ENCODE measurements at regions not wholly inside any gene's neighbourhood (a gene's known extent, or its start where the extent isn't known, plus 50 kb on each side); places are given as distances from the start of the nearest gene placed in this dataset.

GRCh38 chr5:141771031-141771430, 89.0 kb upstream of the ARAP3 start:
- Histone ChIP-seq H3K36me3 (replicated peaks) (no peaks in the 10 kb centered on the region), H3K4me1 (no peaks in the 10 kb centered on the region), H3K9me3 (no peaks in the 10 kb centered on the region), H3K4me3 (no peak overlapping the region), H3K27me3 (ENCODE audit: low read depth) (no peaks in the 10 kb centered on the region)
- no peak for DNase-seq (ENCODE audit: low spot score in 2 of 2)
- in situ Hi-C loops (cut with MboI; ENCODE audit: low sequenced_read_pairs): no loop called here

DNA sequence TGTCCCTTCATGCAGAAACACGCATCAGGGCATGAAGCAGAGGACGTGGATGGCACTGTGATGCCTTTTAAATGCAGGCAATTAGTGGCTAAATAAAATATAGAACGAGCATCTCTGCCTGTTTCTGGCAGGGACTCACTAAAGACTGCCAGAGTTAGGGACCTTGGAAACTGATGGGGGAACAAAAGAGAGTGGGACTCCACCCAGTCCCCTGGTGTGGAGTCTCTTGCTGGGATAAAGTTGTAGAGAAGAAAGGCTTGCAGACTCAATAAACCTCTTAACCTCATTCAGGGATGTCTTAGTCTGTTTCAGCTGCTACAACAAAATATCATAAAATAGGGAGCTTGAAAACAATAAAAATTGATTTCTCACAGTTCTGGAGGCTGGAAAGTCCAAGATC, 87.6 kb upstream of the ARAP3 start:
- no peaks in the 10 kb centered on the region; the same call in 1 of the 2 replicates for H3K27me3 ChIP-seq (ENCODE audit: low read depth)
- no peak overlapping the region for H3K4me3 ChIP-seq
- in situ Hi-C loops (cut with MboI; ENCODE audit: low sequenced_read_pairs): no loop called here
- no peaks in the 10 kb centered on the region for H3K9me3 ChIP-seq
- H3K36me3 ChIP-seq (replicated peaks): no peaks in the 10 kb centered on the region
- DNase-seq (ENCODE audit: low spot score in 2 of 2): no peak
- H3K4me1 ChIP-seq: no peaks in the 10 kb centered on the region

- H3K27me3 ChIP-seq (ENCODE audit: low read depth): peaks cover 10% of the 10 kb centered on the region
- H3K4me1 ChIP-seq: no peaks in the 10 kb centered on the region
- in situ Hi-C loops (cut with MboI; ENCODE audit: low sequenced_read_pairs): no loop called here
These were observed 85.6 kb upstream of the ARAP3 start for GRCh38 chr5:141767671-141768070.

DNA sequence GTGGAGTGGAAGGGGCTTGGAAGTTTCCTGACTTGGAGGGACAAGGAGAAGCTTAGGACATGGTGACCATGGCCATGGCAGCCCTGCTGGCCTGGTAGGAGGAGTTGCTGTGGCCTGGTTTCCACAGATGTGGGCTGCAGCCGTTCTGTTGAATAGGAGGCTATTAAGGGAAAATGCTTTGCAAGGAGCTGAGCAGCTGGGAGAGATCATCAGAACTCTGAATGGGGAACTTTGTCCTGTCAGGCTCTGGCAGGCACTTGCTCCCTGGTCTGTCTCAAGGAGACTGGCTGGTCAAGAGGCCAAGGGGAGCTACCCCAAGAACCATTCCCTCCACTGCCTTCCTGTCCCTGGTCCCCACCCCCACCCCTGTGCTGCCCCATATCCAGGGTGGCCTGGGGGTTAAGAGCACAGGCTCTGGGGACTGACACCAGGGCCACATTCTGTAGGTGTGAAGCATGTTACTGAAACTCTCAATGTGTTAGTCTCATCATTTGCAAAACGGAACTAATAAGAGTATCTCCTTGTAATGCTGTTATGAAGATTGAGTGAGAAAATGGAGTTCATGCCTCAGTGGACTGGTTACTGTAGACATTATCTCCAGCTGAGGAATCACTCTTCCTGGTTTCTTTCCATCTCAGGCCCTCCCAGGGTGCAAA, 84.0 kb upstream of the ARAP3 start:
- H3K36me3 ChIP-seq (replicated peaks): no peaks in the 10 kb centered on the region
- DNase-seq (ENCODE audit: low spot score in 2 of 2): no peak
- no peaks in the 10 kb centered on the region for H3K9me3 ChIP-seq
- H3K4me1 ChIP-seq: no peaks in the 10 kb centered on the region
- in situ Hi-C loops (cut with MboI; ENCODE audit: low sequenced_read_pairs): no loop called here
- H3K27me3 ChIP-seq (ENCODE audit: low read depth): peaks cover 27% of the 10 kb centered on the region
- H3K4me3 ChIP-seq: no peak overlapping the region

More at GRCh38 chr5:141767671-141768070, 85.6 kb upstream of the ARAP3 start:
- Histone ChIP-seq H3K36me3 (replicated peaks) (no peaks in the 10 kb centered on the region), H3K4me3 (no peak overlapping the region), H3K9me3 (no peaks in the 10 kb centered on the region)
- no peak for DNase-seq (ENCODE audit: low spot score in 2 of 2)

DNA sequence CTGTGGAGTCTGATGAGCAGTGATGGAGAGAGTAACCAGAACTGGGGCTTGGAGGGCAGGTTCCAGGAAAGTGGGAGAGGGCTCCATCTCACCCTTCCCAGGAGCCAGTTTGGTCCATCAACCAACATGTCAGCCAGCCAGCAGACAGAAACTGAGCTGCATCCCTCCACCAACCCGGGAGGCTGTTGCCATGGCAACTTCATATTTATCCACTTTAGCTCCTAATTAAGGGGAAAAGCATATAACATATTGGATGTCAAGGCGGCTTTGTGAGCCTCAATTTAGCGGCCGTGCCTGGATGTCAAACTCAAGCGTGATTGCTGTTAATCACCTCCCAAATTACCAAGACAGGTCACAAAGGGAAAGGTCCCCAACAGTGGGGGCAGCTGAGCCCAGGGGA, 81.5 kb upstream of the ARAP3 start:
- in situ Hi-C loops (cut with MboI; ENCODE audit: low sequenced_read_pairs): no loop called here
- Histone ChIP-seq H3K4me1 (peaks cover 4% of the 10 kb centered on the region), H3K27me3 (ENCODE audit: low read depth) (peaks cover 31% of the 10 kb centered on the region), H3K9me3 (no peaks in the 10 kb centered on the region), H3K4me3 (no peak overlapping the region), H3K36me3 (replicated peaks) (no peaks in the 10 kb centered on the region)
- no peak for DNase-seq (ENCODE audit: low spot score in 2 of 2)

DNA sequence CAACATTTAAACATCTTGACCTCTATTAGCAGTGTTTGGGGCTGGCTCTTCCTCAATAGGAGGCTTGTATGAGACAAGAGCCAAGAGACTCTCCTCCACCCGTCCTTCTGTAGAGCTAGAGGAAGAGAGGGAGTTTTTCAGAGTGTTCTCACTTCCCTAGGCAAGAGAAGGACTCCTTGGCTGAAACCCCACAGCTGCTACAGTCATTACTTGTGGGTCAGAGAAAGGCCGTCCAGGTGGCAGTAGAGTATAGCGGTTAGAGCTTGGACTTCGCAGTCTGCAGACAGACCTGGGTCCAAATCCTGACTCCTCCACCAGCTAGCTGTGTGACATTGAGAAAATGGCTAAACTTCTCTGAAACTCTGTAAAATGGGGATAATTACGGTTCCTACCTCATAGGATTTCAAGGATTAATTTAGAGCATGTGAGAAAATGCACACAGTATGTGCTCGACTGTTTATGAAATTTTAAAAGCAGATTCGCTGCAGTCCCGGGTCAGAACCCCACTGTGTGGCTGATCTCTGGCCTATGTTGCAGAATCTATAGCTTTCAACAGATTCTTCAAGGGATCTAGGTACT, 80.8 kb upstream of the ARAP3 start:
- Histone ChIP-seq H3K36me3 (replicated peaks) (no peaks in the 10 kb centered on the region), H3K4me3 (no peak overlapping the region), H3K27me3 (ENCODE audit: low read depth) (peaks cover 31% of the 10 kb centered on the region), H3K9me3 (no peaks in the 10 kb centered on the region), H3K4me1 (peaks cover 6% of the 10 kb centered on the region)
- in situ Hi-C loops (cut with MboI; ENCODE audit: low sequenced_read_pairs): no loop called here
- no peak for DNase-seq (ENCODE audit: low spot score in 2 of 2)

DNA sequence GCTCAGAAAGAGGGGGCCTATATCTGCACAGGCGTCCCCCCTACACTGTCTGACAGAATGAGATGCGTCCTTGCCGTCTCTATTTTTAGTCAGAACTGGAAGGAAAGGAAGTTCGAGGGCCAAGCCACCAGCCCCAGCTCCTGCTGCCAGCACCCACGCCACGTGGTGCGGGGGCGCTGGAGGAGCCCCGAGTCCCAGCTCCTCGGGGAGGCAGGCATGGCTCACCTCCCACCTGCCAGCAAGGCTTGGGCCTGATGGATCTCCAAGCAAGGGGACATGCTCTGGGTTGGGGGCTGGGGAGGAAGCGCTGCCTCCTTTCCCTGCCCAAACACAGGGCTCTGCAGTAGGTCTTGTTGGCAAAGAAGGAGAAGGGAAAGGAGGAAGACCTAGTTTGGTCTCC, 80.3 kb upstream of the ARAP3 start:
- Histone ChIP-seq H3K9me3 (no peaks in the 10 kb centered on the region), H3K4me1 (peaks cover 6% of the 10 kb centered on the region), H3K36me3 (replicated peaks) (no peaks in the 10 kb centered on the region), H3K27me3 (ENCODE audit: low read depth) (peaks cover 31% of the 10 kb centered on the region), H3K4me3 (no peak overlapping the region)
- no peak for DNase-seq (ENCODE audit: low spot score in 2 of 2)
- in situ Hi-C loops (cut with MboI; ENCODE audit: low sequenced_read_pairs): no loop called here

- H3K27me3 ChIP-seq (ENCODE audit: low read depth): peaks cover 31% of the 10 kb centered on the region
- H3K36me3 ChIP-seq (replicated peaks): no peaks in the 10 kb centered on the region
- H3K9me3 ChIP-seq: no peaks in the 10 kb centered on the region
- in situ Hi-C loops (cut with MboI; ENCODE audit: low sequenced_read_pairs): no loop called here
- H3K4me1 ChIP-seq: peaks cover 6% of the 10 kb centered on the region
- no peak for DNase-seq (ENCODE audit: low spot score in 2 of 2)
- H3K4me3 ChIP-seq: no peak overlapping the region
These were observed 78.7 kb upstream of the ARAP3 start for GRCh38 chr5:141760753-141761152.

- H3K4me3 ChIP-seq: no peak overlapping the region
- H3K9me3 ChIP-seq: no peaks in the 10 kb centered on the region
- no peak for DNase-seq (ENCODE audit: low spot score in 2 of 2)
- in situ Hi-C loops (cut with MboI; ENCODE audit: low sequenced_read_pairs): no loop called here
- no peaks in the 10 kb centered on the region for H3K36me3 ChIP-seq (replicated peaks)
- peaks cover 6% of the 10 kb centered on the region for H3K4me1 ChIP-seq
- peaks cover 31% of the 10 kb centered on the region for H3K27me3 ChIP-seq (ENCODE audit: low read depth)
These were observed 78.2 kb upstream of the ARAP3 start for GRCh38 chr5:141760193-141760592.

- Histone ChIP-seq H3K4me1 (peaks cover 6% of the 10 kb centered on the region), H3K27me3 (ENCODE audit: low read depth) (peaks cover 32% of the 10 kb centered on the region), H3K9me3 (no peaks in the 10 kb centered on the region), H3K36me3 (replicated peaks) (no peaks in the 10 kb centered on the region), H3K4me3 (no peak overlapping the region)
- peak; percentile 12 to 76 for DNase-seq (ENCODE audit: low spot score in 2 of 2)
- in situ Hi-C loops (cut with MboI; ENCODE audit: low sequenced_read_pairs): no loop called here
These were observed 76.4 kb upstream of the ARAP3 start for GRCh38 chr5:141758310-141758998.

DNA sequence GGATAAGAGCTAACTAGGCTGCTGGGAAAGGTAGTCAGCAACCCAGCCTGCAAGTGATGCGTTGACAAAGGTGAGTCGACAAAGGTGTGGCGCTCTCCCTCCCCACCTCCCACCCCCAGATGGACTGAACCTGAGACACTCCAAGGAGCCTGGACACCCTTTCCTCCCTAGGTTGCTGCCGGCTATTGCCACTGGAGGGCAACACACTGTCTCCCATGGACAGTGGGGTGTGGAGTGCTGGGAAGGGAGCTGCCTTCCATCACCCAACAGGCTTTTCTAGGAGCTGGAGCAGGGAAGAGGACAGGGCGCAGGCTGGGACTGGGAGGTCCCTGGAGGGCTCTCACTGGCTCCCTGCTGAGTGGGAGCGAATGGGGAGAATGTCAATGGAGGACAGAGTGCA, 75.4 kb upstream of the ARAP3 start:
- peak in 1 of 2 experiments; percentile 53 for DNase-seq (ENCODE audit: low spot score in 2 of 2)
- in situ Hi-C loops (cut with MboI; ENCODE audit: low sequenced_read_pairs): no loop called here

DNA sequence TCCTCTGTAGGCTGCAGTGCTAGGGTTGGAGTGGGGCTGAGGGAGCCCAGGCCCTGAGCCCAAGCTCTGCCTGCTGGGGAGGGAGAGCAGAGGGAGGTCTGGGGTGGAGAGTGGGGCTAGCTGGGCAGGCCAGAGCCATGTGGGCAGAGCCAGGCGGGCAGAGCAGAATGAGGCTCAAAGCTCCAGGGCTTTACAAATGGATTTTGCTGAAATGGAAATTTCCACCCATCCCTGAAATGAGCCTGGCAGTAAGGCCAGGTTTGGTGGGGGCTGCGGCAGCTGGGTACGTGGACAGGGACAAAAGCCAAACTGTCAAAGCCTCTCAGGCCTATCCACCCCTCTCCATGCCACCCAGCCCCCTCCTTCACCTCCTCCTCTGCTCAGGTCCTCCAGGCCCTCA, 74.2 kb upstream of the ARAP3 start:
- Histone ChIP-seq H3K4me1 (peaks cover 6% of the 10 kb centered on the region), H3K4me3 (no peak overlapping the region), H3K36me3 (replicated peaks) (no peaks in the 10 kb centered on the region), H3K9me3 (no peaks in the 10 kb centered on the region), H3K27me3 (ENCODE audit: low read depth) (peaks cover 15% of the 10 kb centered on the region)
- in situ Hi-C loops (cut with MboI; ENCODE audit: low sequenced_read_pairs): no loop called here
- no peak for DNase-seq (ENCODE audit: low spot score in 2 of 2)

More for the DNA sequence above, 75.4 kb upstream of the ARAP3 start:
- H3K36me3 ChIP-seq (replicated peaks): no peaks in the 10 kb centered on the region
- H3K4me1 ChIP-seq: peaks cover 6% of the 10 kb centered on the region
- peaks cover 22% of the 10 kb centered on the region for H3K27me3 ChIP-seq (ENCODE audit: low read depth)
- no peak overlapping the region for H3K4me3 ChIP-seq
- no peaks in the 10 kb centered on the region for H3K9me3 ChIP-seq

GRCh38 chr5:141753971-141754713, 72.1 kb upstream of the ARAP3 start:
- in situ Hi-C loops (cut with MboI; ENCODE audit: low sequenced_read_pairs): no loop called here
- no peaks in the 10 kb centered on the region for H3K36me3 ChIP-seq (replicated peaks)
- peaks cover 9% of the 10 kb centered on the region; the same call in 1 of the 2 replicates for H3K27me3 ChIP-seq (ENCODE audit: low read depth)
- H3K4me1 ChIP-seq: peaks cover 6% of the 10 kb centered on the region
- no peak overlapping the region for H3K4me3 ChIP-seq
- no peaks in the 10 kb centered on the region for H3K9me3 ChIP-seq
- peak; percentile 26 to 70 for DNase-seq (ENCODE audit: low spot score in 2 of 2)

All from HAP-1 (cell line).